Stimulated activated CD8-positive, alpha-beta memory T cell treated with anti-CD3 and anti-CD28 coated beads, Interleukin-15, amount 100 ng/mL, for 24 hours (primary cell): ENCODE measurements at regions not wholly inside any gene's neighbourhood (a gene's known extent, or its start where the extent isn't known, plus 50 kb on each side); places are given as distances from the start of the nearest gene placed in this dataset.
"Not testable (repeated sequence)": the region's sequence is repeated elsewhere in the genome, so short reads cannot be mapped to it uniquely, and the experiment has no call there.

Experiments used
- DNase-seq: peaks from one replicate; pipeline ENCODE4 v3.0.0-alpha.2; 2020; ENCODE audit warnings: low read depth

DNA sequence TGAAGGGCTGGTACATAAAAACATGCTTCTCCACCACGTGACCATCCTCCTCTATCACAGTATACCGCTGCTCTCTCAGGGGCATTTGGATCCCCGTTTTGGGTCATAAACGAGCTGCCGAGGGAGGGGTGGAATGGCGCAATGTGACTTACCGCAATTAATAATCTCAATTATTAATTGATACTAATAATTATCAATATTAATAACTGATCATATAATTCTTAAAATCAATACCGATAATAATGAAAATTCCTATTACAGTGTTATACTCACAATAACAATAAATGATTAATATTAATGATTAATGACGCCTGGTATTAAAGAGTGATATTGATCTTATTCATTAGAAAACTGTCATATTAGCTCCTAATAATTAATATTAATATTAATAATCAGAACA is 56.1 kb upstream of the FRG2C start:
- not testable (repeated sequence) for DNase-seq

DNA sequence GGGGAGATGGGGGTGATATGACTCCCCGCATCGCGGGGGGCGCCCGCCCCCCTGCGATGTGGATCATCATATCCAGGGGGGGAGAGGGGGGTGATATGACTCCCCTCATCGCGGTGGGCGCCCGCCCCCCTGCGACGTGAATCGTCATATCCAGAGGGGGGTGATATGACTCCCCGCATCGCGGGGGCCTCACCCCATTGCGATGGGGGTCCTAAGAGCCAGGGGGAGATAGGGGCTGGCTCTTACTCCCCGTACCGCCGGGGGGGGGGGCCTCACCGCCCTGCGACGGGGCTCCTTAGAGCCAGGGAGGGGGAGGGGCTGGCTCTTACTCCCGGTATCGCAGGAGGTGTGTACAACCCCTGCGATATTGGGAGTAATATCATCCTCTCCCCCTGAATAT is 54.5 kb upstream of the FRG2C start:
- not testable (repeated sequence) for DNase-seq

DNA sequence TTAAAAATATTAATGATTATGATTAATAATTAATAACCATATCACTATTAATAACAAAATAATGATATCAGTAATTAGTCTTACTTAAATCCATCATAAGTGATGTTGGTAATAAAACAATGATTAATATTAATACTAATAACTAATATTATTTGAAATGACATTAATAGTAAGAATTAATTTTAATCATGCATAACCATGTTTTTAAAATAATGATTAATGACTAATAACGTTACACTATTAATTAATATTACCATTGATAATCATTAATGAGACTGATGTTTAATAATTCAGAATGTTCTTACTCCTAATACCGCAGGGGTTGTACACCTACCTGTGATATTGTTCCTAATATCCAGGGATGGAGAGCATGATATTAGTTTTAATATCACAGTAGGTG is 53.4 kb upstream of the FRG2C start:
- no peak for DNase-seq

DNA sequence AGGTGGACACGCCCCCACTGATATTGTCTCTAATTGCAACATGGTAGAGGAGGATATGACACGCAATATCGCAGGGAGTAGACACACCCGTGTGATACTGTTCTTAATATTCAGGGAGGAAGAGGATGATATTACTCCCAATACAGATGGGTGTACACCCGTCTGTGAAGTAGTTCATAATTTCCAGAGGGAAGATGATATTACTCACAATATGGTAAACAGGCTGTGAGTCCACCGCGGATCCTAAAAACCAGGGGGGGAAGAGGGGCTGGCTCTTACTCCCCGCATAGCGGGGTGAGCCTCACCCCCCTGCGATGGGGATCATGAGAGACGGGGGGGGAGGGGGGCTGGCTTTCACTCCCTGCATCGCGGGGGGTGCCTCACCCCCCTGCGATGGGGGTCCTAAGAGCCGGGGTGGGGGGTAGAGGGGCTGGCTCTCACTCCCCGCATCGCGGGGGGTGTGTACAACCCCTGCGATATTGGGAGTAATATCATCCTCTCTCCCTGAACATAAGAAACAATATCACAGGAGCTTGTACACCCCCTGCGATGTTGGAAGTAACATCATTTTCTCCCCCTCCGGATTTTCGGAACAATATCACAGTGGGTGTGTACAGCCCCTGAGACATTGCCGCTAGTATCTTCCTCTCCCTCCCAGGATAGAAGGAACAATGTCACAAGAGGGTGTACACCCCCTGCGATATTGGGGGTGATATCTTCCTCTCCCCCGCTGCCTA is 52.2 kb upstream of the FRG2C start:
- not testable (repeated sequence) for DNase-seq
